ENCODE measurements at regions not wholly inside any gene's neighbourhood (a gene's known extent, or its start where the extent isn't known, plus 50 kb on each side); places are given as distances from the start of the nearest gene placed in this dataset.

DNA sequence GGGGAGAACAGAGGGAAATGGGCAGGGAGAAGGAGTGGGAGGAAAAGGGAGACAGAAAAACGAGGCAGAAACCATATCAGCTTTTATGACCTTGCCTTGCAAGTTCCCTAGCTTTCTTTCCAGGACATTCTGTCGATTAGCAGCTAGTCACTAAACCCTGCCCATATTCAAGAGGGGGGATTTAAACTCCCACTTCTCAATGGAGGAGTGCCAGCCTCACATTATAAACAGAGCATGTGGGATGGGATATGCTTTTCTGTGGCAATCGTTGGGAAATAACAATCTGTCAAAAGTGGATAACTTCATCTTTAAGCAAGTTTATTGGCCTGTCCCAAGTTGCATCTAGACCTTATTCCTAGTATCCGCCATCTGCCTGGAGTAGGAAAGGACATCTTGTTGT is 57.0 kb upstream of the TMEM170B start:
- no peak for TF ChIP-seq CTCF (conservative IDR thresholded peaks at IDR 0.05)
- peaks cover 16% of the 10 kb centered on the region for H3K4me1 Mint-ChIP-seq (ENCODE audit: unreplicated experiment)
- H3K9me3 Mint-ChIP-seq: peaks cover 8% of the 10 kb centered on the region
- DNase-seq (ENCODE audit: extremely low spot score, unreplicated experiment): no peak
- H3K4me3 Mint-ChIP-seq: no peak overlapping the region
- H3K27ac Mint-ChIP-seq: no peak overlapping the region
- no peaks in the 10 kb centered on the region for H3K27me3 Mint-ChIP-seq
- H3K36me3 Mint-ChIP-seq: no peaks in the 10 kb centered on the region

DNA sequence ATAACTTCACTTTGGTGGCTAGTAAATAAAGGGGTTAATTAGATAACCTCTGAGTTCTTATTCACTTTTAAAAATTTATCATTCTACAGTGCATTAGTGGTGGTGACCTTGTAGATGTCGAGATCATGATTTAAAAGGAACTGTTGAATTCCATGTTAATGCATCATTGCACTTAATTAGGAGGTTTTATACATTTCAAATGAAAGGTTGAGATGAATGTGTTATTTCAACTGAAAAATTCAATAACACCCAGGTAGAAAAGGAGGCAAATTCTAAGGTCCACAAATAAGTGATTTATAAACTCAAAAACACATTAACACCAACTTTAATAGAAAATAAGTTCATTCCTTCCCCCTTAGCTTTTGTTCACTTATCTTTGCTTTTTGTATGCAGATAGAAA is 58.3 kb upstream of the TMEM170B start:
- H3K27ac Mint-ChIP-seq: no peak overlapping the region
- H3K36me3 Mint-ChIP-seq: no peaks in the 10 kb centered on the region
- no peak for TF ChIP-seq CTCF (conservative IDR thresholded peaks at IDR 0.05)
- H3K4me1 Mint-ChIP-seq (ENCODE audit: unreplicated experiment): peaks cover 11% of the 10 kb centered on the region
- no peak for DNase-seq (ENCODE audit: extremely low spot score, unreplicated experiment)
- H3K9me3 Mint-ChIP-seq: peaks cover 8% of the 10 kb centered on the region
- H3K4me3 Mint-ChIP-seq: no peak overlapping the region
- peaks cover 3% of the 10 kb centered on the region for H3K27me3 Mint-ChIP-seq

- Mint-ChIP-seq H3K27ac (no peak overlapping the region), H3K4me3 (no peak overlapping the region), H3K36me3 (no peaks in the 10 kb centered on the region), H3K9me3 (peaks cover 8% of the 10 kb centered on the region), H3K27me3 (peaks cover 3% of the 10 kb centered on the region), H3K4me1 (ENCODE audit: unreplicated experiment) (peaks cover 14% of the 10 kb centered on the region)
- no peak for TF ChIP-seq CTCF (conservative IDR thresholded peaks at IDR 0.05)
- DNase-seq (ENCODE audit: extremely low spot score, unreplicated experiment): no peak
Measured at GRCh38 chr6:11478586-11478985, 59.0 kb upstream of the TMEM170B start.

GRCh38 chr6:11475016-11475415 is 62.5 kb upstream of the TMEM170B start:
- Mint-ChIP-seq H3K4me3 (no peak overlapping the region), H3K27me3 (peaks cover 3% of the 10 kb centered on the region), H3K9me3 (peaks cover 8% of the 10 kb centered on the region), H3K27ac (no peak overlapping the region), H3K4me1 (ENCODE audit: unreplicated experiment) (peaks cover 14% of the 10 kb centered on the region), H3K36me3 (no peaks in the 10 kb centered on the region)
- DNase-seq (ENCODE audit: extremely low spot score, unreplicated experiment): no peak
- TF ChIP-seq CTCF (conservative IDR thresholded peaks at IDR 0.05): no peak

- DNase-seq (ENCODE audit: extremely low spot score, unreplicated experiment): no peak
- no peaks in the 10 kb centered on the region for H3K36me3 Mint-ChIP-seq
- TF ChIP-seq CTCF (conservative IDR thresholded peaks at IDR 0.05): no peak
- no peak overlapping the region for H3K4me3 Mint-ChIP-seq
- H3K27ac Mint-ChIP-seq: no peak overlapping the region
- H3K9me3 Mint-ChIP-seq: peaks cover 8% of the 10 kb centered on the region
- peaks cover 3% of the 10 kb centered on the region for H3K27me3 Mint-ChIP-seq
- H3K4me1 Mint-ChIP-seq (ENCODE audit: unreplicated experiment): peaks cover 14% of the 10 kb centered on the region
Measured at GRCh38 chr6:11473008-11473740, 64.4 kb upstream of the TMEM170B start.
